Astrocyte (in vitro differentiated cells and primary cell): ENCODE measurements at regions not wholly inside any gene's neighbourhood (a gene's known extent, or its start where the extent isn't known, plus 50 kb on each side); places are given as distances from the start of the nearest gene placed in this dataset.

Experiments used
- DNase-seq: peaks from one replicate; pipeline ENCODE4 v3.0.0-alpha.2; 2010; ENCODE audit warnings: low read depth
- FAIRE-seq: peaks from 2 replicates; lab custom pipeline; 2011; peaks lifted over from hg19 to GRCh38; lab: Jason Lieb, UNC
- H2AFZ ChIP-seq: 2 replicates; pipeline ENCODE4 v1.6.0; 2012; ENCODE audit warnings: low read depth, low read length, inconsistent platforms
- H3K27ac ChIP-seq: 2 replicates; pipeline ENCODE4 v1.5.1; 2011; ENCODE audit warnings: low read depth, low read length, inconsistent platforms
- H3K27me3 ChIP-seq: 2 replicates; pipeline ENCODE4 v1.6.0; 2011; ENCODE audit warnings: low read length, inconsistent platforms; ENCODE audit not compliant: insufficient read depth
- H3K36me3 ChIP-seq: 2 replicates; pipeline ENCODE4 v1.5.1; 2011; ENCODE audit warnings: low read length, inconsistent platforms; ENCODE audit not compliant: insufficient read depth
- H3K4me1 ChIP-seq: 2 replicates; pipeline ENCODE4 v1.5.1; 2011; ENCODE audit warnings: low read length, inconsistent platforms; ENCODE audit not compliant: insufficient read depth
- H3K4me2 ChIP-seq: 2 replicates; pipeline ENCODE4 v1.6.0; 2012; ENCODE audit warnings: low read length, inconsistent platforms
- H3K4me3 ChIP-seq: 2 replicates; pipeline ENCODE4 v1.5.1; 2011; ENCODE audit warnings: low read depth, mild to moderate bottlenecking, low read length, inconsistent platforms; ENCODE audit not compliant: insufficient read depth
- H3K79me2 ChIP-seq: 2 replicates; pipeline ENCODE4 v1.6.0; 2012; ENCODE audit warnings: mild to moderate bottlenecking, low read length, inconsistent platforms; ENCODE audit not compliant: insufficient read depth
- H3K9ac ChIP-seq: 2 replicates; pipeline ENCODE4 v1.6.0; 2012; ENCODE audit warnings: mild to moderate bottlenecking, low read length, inconsistent platforms
- H3K9me3 ChIP-seq: 2 replicates; pipeline ENCODE4 v1.5.1; 2012; ENCODE audit warnings: low read depth, mild to moderate bottlenecking, low read length, inconsistent platforms; ENCODE audit not compliant: insufficient read depth
- H4K20me1 ChIP-seq: 2 replicates; pipeline ENCODE4 v1.6.0; 2012; ENCODE audit warnings: low read length, inconsistent platforms; ENCODE audit not compliant: insufficient read depth
- H3K27ac Mint-ChIP-seq: one replicate; pipeline ENCODE4 v1.8.0; 2021; ENCODE audit warnings: mild to moderate bottlenecking, mixed read lengths; ENCODE audit not compliant: unreplicated experiment
- H3K27me3 Mint-ChIP-seq: one replicate; pipeline ENCODE4 v1.8.0; 2021; ENCODE audit warnings: low read depth, mixed read lengths; ENCODE audit not compliant: unreplicated experiment
- H3K36me3 Mint-ChIP-seq: one replicate; pipeline ENCODE4 v1.8.0; 2021; ENCODE audit warnings: low read depth, mixed read lengths; ENCODE audit not compliant: unreplicated experiment
- H3K4me1 Mint-ChIP-seq: one replicate; pipeline ENCODE4 v1.8.0; 2021; ENCODE audit warnings: low read depth, mixed read lengths; ENCODE audit not compliant: unreplicated experiment
- H3K4me3 Mint-ChIP-seq: one replicate; pipeline ENCODE4 v1.8.0; 2021; ENCODE audit warnings: mild to moderate bottlenecking, moderate library complexity, mixed read lengths; ENCODE audit not compliant: unreplicated experiment
- H3K9me3 Mint-ChIP-seq: one replicate; pipeline ENCODE4 v1.8.0; 2021; ENCODE audit warnings: mild to moderate bottlenecking, mixed read lengths; ENCODE audit not compliant: unreplicated experiment
- EZH2 ChIP-seq: IDR thresholded peaks from 2 replicates; pipeline ENCODE4 v1.6.1; 2012; ENCODE audit warnings: mild to moderate bottlenecking, low read length, inconsistent platforms; ENCODE audit not compliant: insufficient read depth
- TF ChIP-seq, protein P1 (sequence below): IDR thresholded peaks from 2 replicates; pipeline ENCODE4 v1.5.1; 2011; ENCODE audit warnings: low read depth, mild to moderate bottlenecking, inconsistent platforms, low read length, moderate library complexity; ENCODE audit not compliant: insufficient read depth

DNA sequence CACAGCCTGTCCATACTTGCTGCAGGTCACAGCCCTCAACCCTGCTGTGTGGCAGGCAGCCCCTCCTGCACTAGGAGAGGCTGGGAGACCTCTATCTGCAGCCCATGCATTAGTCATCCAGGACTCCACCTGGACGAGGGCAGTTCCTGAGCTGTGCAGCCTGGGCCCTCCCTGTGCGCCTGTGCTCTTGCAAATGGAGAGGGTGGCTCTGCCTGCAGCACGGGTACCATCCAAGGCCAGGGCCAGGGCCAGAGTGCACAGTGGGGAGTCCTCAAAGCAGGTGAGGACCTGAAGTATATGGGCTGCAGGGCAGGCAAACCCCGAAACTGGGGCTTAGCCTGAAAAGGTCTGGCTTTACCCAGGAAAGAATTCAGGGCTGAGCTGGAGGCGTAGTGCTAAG, 89.8 kb upstream of the PHACTR3 start:
- Mint-ChIP-seq H3K27me3 (peaks cover 24% of the 10 kb centered on the region), H3K9me3 (no peaks in the 10 kb centered on the region), H3K36me3 (no peaks in the 10 kb centered on the region), H3K4me1 (no peaks in the 10 kb centered on the region), H3K4me3 (no peak overlapping the region), H3K27ac (no peak overlapping the region)
- no peak overlapping the region for H2AFZ ChIP-seq
- FAIRE-seq (no peak), DNase-seq (no peak)
- H3K4me1 ChIP-seq = no peaks in the 10 kb centered on the region
- no peaks in the 10 kb centered on the region for H3K27me3 ChIP-seq
- TF ChIP-seq EZH2 = no peak
- TF ChIP-seq, protein P1, sequence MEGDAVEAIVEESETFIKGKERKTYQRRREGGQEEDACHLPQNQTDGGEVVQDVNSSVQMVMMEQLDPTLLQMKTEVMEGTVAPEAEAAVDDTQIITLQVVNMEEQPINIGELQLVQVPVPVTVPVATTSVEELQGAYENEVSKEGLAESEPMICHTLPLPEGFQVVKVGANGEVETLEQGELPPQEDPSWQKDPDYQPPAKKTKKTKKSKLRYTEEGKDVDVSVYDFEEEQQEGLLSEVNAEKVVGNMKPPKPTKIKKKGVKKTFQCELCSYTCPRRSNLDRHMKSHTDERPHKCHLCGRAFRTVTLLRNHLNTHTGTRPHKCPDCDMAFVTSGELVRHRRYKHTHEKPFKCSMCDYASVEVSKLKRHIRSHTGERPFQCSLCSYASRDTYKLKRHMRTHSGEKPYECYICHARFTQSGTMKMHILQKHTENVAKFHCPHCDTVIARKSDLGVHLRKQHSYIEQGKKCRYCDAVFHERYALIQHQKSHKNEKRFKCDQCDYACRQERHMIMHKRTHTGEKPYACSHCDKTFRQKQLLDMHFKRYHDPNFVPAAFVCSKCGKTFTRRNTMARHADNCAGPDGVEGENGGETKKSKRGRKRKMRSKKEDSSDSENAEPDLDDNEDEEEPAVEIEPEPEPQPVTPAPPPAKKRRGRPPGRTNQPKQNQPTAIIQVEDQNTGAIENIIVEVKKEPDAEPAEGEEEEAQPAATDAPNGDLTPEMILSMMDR = no peak
- H3K36me3 ChIP-seq = no peaks in the 10 kb centered on the region
- H3K4me2 ChIP-seq = no peak overlapping the region
- H4K20me1 ChIP-seq = no peaks in the 10 kb centered on the region
- H3K9me3 ChIP-seq = no peaks in the 10 kb centered on the region
- no peak overlapping the region for H3K27ac ChIP-seq
- H3K4me3 ChIP-seq = no peak overlapping the region
- no peak overlapping the region for H3K9ac ChIP-seq
- H3K79me2 ChIP-seq = no peaks in the 10 kb centered on the region

DNA sequence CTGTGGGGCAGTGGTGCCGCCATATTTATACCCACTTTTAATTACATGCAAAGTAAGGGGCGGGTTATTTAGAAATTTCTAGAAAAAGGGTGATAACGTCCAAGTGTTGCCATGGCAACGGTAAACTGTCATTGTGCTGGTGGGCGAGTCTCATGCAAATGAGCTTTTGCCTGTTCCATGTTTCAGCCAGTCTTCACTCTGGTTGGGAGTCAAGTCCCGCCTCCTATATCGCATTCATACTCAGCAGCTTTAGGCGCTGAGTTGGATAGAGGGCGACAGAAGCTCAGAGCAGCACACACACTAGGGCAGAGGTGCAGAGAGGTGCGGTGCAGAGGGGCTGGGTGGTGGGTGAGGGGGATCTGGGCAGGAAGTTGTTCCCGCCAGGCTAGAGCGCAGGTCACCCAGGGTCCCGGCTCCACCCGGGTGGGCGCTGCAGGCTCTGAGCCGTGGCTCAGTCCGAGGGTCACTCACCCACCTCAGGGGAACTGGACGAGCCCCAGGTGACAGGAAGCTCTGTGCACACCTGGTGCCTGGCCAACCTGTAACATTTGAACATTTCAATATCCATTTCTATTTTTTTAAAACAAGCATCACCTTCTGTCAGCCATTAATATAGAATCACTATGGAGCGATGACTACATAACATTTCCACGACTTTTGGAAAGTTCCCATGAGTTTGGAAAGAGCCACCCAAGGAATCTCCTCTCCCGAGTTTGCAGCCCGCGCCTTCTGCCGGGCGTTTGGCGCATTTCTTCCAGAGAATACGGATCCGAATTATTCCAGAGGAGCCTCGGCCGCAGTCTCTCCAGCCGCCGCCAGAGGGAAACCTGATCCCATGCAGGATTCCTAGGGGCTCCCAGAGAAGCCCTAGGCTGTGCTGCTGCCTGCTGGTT, 89.1 kb upstream of the PHACTR3 start:
- no peak overlapping the region for H3K27ac Mint-ChIP-seq
- Histone ChIP-seq H4K20me1 (no peaks in the 10 kb centered on the region), H2AFZ (no peak overlapping the region), H3K9ac (no peak overlapping the region), H3K36me3 (no peaks in the 10 kb centered on the region), H3K27ac (no peak overlapping the region), H3K79me2 (no peaks in the 10 kb centered on the region), H3K9me3 (no peaks in the 10 kb centered on the region), H3K4me1 (no peaks in the 10 kb centered on the region), H3K27me3 (no peaks in the 10 kb centered on the region), H3K4me2 (no peak overlapping the region), H3K4me3 (no peak overlapping the region)
- peak; percentile 2 for DNase-seq
- no peaks in the 10 kb centered on the region for H3K4me1 Mint-ChIP-seq
- FAIRE-seq = no peak
- no peak for TF ChIP-seq EZH2
- TF ChIP-seq, protein P1 = peak; percentile 55
- H3K36me3 Mint-ChIP-seq = no peaks in the 10 kb centered on the region
- H3K9me3 Mint-ChIP-seq = no peaks in the 10 kb centered on the region
- no peak overlapping the region for H3K4me3 Mint-ChIP-seq
- peaks cover 28% of the 10 kb centered on the region for H3K27me3 Mint-ChIP-seq

DNA sequence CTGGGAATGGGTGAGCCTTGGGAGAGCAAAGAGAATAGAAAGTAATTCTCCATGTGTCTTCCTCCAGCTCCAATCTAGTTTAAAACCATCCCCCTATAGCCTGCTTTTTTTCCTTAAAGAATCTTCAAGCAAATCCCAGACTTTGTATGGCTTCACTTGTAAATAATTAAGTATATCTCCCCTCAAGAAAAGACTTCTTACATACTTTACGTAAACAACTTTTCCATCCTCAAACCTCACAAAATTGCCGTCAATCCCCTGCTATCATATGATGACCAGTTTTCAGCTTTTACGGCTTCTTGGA, 88.5 kb upstream of the PHACTR3 start:
- no peaks in the 10 kb centered on the region for H4K20me1 ChIP-seq
- no peaks in the 10 kb centered on the region for H3K27me3 ChIP-seq
- H3K79me2 ChIP-seq = no peaks in the 10 kb centered on the region
- DNase-seq (no peak), FAIRE-seq (no peak)
- Mint-ChIP-seq H3K36me3 (no peaks in the 10 kb centered on the region), H3K27ac (no peak overlapping the region), H3K27me3 (peaks cover 28% of the 10 kb centered on the region), H3K4me1 (no peaks in the 10 kb centered on the region), H3K9me3 (no peaks in the 10 kb centered on the region), H3K4me3 (no peak overlapping the region)
- H3K9me3 ChIP-seq = no peaks in the 10 kb centered on the region
- no peak for TF ChIP-seq EZH2
- TF ChIP-seq, protein P1 = no peak
- no peak overlapping the region for H3K9ac ChIP-seq
- H3K4me3 ChIP-seq = no peak overlapping the region
- H2AFZ ChIP-seq = no peak overlapping the region
- no peaks in the 10 kb centered on the region for H3K4me1 ChIP-seq
- H3K36me3 ChIP-seq = no peaks in the 10 kb centered on the region
- no peak overlapping the region for H3K27ac ChIP-seq
- no peak overlapping the region for H3K4me2 ChIP-seq
